ENCODE measurements at regions not wholly inside any gene's neighbourhood (a gene's known extent, or its start where the extent isn't known, plus 50 kb on each side); places are given as distances from the start of the nearest gene placed in this dataset.

- H3K36me3 ChIP-seq, result no peaks in the 10 kb centered on the region
- no peak for TF ChIP-seq CTCF (IDR thresholded peaks at IDR 0.05)
- H3K27ac ChIP-seq, result no peak overlapping the region
- H3K4me3 ChIP-seq, result no peak overlapping the region
- no peaks in the 10 kb centered on the region for H3K27me3 ChIP-seq
- H3K4me1 ChIP-seq, result no peaks in the 10 kb centered on the region
- no peaks in the 10 kb centered on the region for H3K9me3 ChIP-seq
- DNase-seq (ENCODE audit: low spot score), result no peak
These were observed 62.9 kb upstream of the OPN4 start for GRCh38 chr10:86591436-86591835.

- Histone ChIP-seq H3K4me3 (no peak overlapping the region), H3K4me1 (no peaks in the 10 kb centered on the region), H3K27ac (no peak overlapping the region), H3K27me3 (no peaks in the 10 kb centered on the region), H3K9me3 (no peaks in the 10 kb centered on the region), H3K36me3 (no peaks in the 10 kb centered on the region)
- DNase-seq (ENCODE audit: low spot score), result no peak
- TF ChIP-seq CTCF (IDR thresholded peaks at IDR 0.05), result no peak
These were observed 61.9 kb upstream of the OPN4 start for GRCh38 chr10:86592413-86592812.

- TF ChIP-seq CTCF (IDR thresholded peaks at IDR 0.05), result no peak
- Histone ChIP-seq H3K9me3 (no peaks in the 10 kb centered on the region), H3K4me3 (no peak overlapping the region), H3K27ac (no peak overlapping the region), H3K27me3 (no peaks in the 10 kb centered on the region), H3K36me3 (no peaks in the 10 kb centered on the region), H3K4me1 (no peaks in the 10 kb centered on the region)
- no peak for DNase-seq (ENCODE audit: low spot score)
These were observed 59.8 kb upstream of the OPN4 start for GRCh38 chr10:86594535-86594934.

GRCh38 chr10:86595496-86595895 lies 58.9 kb upstream of the OPN4 start:
- no peaks in the 10 kb centered on the region for H3K27me3 ChIP-seq
- no peaks in the 10 kb centered on the region for H3K36me3 ChIP-seq
- no peak overlapping the region for H3K4me3 ChIP-seq
- DNase-seq (ENCODE audit: low spot score), result no peak
- H3K27ac ChIP-seq, result no peak overlapping the region
- no peaks in the 10 kb centered on the region for H3K4me1 ChIP-seq
- H3K9me3 ChIP-seq, result no peaks in the 10 kb centered on the region
- no peak for TF ChIP-seq CTCF (IDR thresholded peaks at IDR 0.05)

GRCh38 chr10:86596266-86596665 lies 58.1 kb upstream of the OPN4 start:
- no peaks in the 10 kb centered on the region for H3K4me1 ChIP-seq
- no peaks in the 10 kb centered on the region for H3K36me3 ChIP-seq
- no peaks in the 10 kb centered on the region for H3K9me3 ChIP-seq
- DNase-seq (ENCODE audit: low spot score), result peak; percentile 42
- TF ChIP-seq CTCF (IDR thresholded peaks at IDR 0.05), result no peak
- H3K4me3 ChIP-seq, result no peak overlapping the region
- no peaks in the 10 kb centered on the region for H3K27me3 ChIP-seq
- H3K27ac ChIP-seq, result no peak overlapping the region

GRCh38 chr10:86597306-86597705 lies 57.0 kb upstream of the OPN4 start:
- Histone ChIP-seq H3K27ac (no peak overlapping the region), H3K27me3 (no peaks in the 10 kb centered on the region), H3K4me1 (no peaks in the 10 kb centered on the region), H3K4me3 (no peak overlapping the region), H3K36me3 (no peaks in the 10 kb centered on the region), H3K9me3 (no peaks in the 10 kb centered on the region)
- no peak for TF ChIP-seq CTCF (IDR thresholded peaks at IDR 0.05)
- DNase-seq (ENCODE audit: low spot score), result peak; percentile 54

All from right atrium auricular region (tissue), 2 donors.